HG03135 (cell line): ENCODE measurements at regions not wholly inside any gene's neighbourhood (a gene's known extent, or its start where the extent isn't known, plus 50 kb on each side); places are given as distances from the start of the nearest gene placed in this dataset.

Experiments used
- ATAC-seq: cut with Tn5 transposase; IDR thresholded peaks from one replicate; pipeline ENCODE4 v1.9.1; 2021; ENCODE audit warnings: mild to moderate bottlenecking, moderate library complexity; ENCODE audit not compliant: unreplicated experiment

DNA sequence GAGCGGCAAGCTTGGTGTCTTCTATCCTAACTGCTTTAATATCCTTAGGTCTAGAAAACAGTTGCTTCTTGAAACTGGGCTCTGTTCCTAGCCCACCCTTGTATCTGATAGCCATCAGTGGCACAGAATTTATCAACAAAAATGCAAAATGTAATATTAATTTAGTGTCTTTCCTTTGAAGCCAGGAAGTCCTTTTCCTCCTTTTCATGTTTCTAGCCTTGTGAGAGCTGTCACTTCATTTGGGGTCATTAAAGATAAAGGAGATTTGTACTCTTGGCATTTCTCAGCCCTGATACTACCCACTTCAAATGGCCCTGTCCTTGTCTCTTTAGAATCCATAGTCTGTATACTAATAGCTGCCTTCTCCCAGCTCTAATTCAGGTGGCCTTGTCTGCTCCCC is 111.0 kb downstream of the GAS1 start:
- no peak for ATAC-seq

DNA sequence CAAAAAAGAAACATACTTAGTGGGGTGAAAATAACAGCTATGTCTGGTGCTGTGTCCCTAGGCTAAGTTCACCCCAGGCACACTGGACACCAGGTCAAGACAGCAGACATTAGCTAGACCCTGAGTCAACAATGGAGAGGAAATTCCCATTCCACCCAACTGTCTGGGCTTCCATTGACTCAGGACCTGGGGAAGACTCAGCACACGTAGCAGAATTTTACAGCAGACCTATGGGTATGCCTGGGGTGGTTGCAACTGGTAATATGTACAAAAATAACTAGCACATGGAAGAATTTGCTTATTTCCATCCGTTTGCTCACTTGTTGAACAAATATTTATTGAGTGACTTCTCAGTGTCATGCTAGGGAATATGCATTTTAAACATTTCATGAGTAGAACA is 117.0 kb downstream of the GAS1 start:
- ATAC-seq: no peak

DNA sequence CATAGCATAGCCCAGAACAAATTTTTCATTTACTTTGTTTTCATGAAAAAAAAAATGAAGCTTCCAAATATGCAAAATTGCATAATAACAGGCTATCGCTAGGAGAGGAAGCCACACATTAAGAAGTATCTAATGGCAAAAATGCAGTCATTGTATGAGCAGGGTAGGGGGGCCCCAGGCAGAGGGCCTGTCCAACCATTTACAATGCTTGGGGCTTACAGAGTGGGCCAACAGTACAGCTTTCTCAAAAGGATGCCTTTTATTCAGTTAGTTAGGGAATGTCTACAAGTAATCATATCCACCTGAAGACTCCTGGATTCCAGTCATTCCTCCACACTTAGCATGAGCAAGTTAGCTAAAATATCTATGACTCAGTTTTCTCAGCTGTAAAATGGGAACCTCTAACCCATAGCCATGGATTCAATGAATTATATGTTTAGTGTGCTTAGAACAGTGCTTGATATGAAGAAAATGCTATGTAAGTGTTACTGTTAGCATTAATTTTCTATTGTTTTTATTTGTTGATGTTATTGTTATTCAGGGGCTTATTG is 117.7 kb downstream of the GAS1 start:
- ATAC-seq: no peak

DNA sequence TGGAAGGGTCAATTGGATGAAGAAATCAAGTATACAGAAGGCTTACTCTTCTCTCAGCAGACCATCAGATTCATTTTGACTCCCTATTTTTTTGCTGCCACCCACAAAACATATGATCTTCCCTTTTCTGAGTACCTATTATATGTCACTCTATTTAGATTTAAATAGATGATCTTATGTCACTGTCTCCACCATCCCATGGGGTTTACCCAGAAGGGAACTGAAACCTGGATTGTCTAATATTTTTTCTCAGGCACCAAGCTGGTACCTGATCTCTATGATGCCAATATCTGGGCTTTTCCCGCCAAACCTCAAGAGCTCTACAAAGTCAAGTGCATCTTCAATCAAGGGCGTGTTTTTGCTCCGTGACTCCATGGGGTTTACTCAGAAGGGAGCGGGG is 118.7 kb downstream of the GAS1 start:
- ATAC-seq: no peak

DNA sequence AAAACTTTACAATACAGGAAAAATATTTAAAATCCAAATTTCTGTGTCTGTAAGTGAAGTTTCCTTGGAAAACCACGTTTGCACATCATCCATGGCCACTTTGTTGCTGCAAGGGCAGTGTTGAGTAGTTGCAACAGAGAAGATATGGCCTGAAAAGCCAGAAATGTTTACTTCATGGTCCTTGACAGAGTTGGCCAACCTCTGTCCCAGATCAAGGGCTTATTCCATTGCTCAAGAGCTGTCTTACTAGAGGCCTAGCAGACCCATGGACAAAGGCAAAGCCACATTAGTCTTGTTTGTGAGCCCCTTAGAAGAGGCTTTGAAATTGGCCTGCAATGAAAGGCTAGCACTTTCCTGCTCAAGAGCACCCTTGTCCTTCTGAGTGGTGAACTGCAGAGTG is 119.4 kb downstream of the GAS1 start:
- no peak for ATAC-seq

DNA sequence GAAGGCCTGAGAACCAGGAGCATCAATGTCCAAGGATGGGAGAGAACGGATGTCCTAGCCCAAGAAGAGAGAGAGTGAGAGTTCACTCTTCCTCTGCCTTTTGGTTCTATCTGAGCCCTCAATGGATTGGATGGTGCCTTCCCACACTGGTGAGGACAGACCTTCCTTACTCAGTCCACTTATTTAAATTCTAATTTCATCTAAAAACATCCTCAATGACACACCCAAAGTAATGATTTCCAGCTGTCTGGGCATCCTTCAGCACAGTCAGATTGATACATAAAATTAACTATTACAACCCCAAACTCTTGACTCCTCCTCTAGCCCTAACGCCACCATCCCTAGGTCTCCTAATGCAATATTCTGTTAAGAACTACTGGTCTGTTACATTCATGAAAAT is 122.0 kb downstream of the GAS1 start:
- ATAC-seq: no peak

DNA sequence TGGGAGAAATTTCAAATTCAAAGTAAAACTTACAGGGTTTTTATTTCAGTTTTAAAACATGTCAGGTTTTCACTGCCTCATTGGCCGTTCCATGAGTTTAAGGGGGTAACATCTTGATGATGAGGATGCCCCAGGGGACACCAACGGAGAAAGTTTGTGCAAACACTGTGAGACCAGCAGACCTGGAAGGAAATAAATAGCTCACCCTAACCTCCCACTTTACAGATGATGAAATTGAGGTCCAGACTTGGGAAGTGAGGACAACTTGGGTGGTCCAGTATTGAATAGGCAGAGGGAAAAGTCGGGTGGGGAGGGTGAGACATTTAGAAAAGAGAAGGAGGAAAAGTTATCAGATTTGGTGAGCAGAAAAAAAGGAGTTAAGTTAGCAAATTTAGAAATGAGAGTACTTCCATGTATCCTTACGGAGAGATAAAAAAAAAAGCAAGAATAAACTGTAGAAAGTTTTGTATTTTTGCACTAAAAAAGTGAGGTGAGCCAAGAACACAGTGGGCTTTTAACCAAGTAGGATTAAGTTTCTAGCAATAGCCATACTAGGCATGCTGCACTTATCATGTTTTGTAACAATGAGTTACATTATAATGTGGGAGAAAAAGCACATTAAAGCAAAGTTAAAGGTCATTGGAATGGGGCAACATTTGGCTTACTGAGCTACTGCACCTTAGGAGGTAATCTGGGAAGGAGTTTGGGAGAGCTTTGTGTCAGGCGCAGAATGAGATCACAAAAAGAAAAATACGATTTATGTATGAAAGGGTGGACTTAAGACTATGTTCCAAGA is 125.1 kb downstream of the GAS1 start:
- no peak for ATAC-seq

DNA sequence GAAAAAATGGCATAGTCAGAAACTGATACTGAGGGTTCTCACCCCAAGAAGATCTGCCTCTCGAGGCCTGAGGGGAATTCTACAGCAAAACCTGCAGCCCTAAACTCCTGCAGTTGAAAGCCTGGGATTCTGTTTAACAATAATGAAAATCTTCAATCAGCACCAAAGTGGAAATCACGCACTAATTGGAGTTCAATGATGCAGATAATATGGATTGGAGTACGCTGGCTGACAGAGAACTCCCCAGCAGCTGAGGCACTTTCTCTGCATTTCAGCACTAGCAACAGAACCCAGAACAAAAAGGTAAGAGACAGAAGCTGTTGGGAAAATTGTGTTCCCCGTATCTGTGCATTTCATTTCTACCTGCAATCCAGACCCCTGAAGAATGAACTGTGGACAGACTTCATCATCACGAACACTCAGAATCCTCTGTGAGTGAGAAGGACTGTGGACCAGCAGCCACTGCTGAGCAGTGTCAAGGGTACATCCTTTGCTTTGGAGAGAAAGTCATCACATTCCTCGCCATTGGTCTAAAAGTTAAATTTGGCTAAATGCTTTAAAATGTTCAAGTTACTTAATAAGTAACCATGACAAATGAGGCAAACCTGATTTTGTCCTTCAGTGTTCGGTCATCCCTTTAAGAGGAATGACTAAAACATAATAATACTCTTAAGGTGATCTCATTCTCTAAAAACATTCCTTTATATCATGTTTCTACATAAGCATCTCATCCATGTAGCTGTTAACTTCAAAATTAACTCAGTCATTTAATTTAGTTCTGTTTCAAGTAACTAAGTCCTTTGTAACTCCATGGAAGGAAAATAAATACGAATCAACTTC is 126.1 kb downstream of the GAS1 start:
- ATAC-seq: no peak

DNA sequence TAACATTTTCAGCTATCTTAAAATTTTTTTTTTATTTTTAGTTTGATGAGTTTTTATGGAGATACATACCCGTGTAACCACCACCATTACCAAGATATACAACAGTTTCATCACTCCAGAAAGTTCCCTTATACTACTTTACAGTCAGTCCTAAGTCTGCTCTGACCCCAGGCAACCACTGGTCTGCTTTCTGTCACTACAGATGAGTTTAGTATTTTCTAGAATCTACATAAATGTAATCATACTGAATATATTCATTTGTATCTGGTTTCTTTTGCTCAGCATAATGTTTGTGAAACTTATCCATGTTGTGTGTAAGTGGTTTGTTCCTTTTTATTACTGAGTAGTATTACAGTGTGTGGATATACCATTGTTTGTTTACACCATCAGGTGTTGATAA is 127.8 kb downstream of the GAS1 start:
- ATAC-seq: no peak

DNA sequence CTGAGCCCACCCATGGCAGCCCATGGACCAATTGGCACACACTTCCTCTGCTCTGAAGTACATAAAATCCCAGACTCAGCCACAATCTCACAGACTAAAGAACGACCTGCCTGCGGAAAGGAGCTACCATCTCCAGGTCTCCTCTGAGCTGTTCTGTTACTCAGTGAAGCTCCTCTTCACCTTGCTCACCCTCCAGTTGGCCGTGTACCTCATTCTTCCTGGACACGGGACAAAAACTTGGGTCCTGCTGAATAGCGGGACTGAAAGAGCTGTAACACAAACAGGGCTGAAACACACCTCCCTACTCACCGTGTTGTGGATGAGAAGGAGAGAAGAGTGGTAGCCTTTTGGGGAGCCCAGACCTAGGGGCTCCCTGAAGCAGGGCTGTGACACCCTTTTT is 128.7 kb downstream of the GAS1 start:
- no peak for ATAC-seq

DNA sequence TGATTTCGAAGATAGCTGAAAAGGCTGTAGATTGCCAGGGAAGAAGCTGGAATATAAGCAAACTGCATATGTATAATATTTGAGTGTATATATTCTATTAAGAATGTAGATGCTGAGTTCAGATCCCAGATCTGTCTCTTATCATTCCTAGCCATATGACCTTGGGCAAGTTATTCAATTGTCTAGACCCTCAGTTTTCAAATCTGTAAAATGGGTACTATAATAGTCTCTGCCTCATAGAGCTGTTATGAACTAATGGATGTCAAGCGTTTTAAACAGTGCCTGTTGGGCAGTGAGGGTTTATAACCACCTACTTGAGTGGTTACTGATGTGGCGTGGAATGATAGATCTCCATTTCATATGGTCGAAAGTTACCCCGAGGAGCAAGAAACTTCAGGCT is 130.4 kb downstream of the GAS1 start:
- no peak for ATAC-seq

DNA sequence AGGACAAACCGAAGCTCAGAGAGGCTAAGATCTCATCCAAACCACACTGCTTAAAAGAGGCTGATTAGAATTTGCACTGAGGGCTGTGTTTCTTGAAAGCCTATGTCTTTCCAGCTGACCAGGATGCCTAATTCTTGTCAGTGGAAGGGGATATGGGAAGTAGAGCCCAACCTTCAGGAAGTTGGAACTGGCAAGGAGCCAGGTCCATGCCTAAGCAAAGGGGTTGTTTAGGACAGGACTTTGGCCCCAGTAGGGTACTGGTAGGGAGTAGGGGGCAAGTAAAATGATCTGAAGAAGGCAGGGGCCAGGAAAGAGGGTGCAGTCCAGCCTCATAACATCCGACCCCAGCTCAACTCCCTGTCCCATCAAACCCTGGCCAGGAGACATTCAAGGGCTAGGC is 130.9 kb downstream of the GAS1 start:
- no peak for ATAC-seq

DNA sequence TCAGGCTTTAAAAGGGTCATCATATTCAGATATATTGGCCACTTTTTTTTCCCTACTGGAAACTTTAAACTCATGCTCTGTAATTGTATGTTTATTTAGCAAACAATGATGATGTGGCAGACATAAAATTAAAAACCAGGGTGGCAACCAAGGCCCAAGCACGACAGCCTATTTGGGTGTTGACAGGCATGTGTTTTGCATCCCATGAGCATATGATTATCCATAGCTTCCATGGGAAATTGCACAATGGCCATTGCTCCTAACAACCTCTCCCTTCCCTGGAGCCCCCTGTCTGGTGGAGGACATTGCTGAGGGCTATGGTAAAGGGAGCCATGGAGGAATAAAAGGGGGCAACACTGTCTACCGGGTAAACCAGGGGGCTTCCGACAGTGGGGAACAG is 134.7 kb downstream of the GAS1 start:
- ATAC-seq: no peak

DNA sequence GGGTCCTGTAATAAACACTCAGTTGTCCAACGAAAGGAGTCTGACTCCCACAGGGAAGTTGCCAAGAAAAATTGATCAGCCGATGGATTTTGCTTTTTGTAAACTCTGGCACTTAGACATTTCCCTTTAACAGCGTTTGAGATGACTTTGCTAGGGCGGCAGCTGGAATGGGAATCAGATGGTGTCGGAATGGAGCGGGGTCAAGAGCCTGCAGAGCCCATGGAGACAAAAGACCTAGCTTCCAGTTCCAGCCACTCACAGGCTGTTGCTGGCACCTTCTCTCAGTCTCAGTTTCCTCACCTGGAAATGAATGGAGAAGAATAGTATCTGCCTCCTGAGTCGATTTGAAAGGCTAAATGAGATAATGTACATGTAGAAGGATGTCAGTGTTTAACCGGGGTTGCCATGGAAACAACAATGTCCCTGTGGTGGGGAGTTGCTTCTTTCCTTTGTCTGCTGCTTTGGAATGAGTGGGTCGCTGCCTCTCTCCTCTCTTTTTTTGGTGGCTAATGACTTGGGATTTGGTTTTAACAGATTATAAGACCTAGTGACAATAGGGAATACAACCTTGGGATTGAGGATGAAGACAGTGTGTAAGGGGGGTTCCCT is 137.4 kb downstream of the GAS1 start:
- ATAC-seq: no peak

DNA sequence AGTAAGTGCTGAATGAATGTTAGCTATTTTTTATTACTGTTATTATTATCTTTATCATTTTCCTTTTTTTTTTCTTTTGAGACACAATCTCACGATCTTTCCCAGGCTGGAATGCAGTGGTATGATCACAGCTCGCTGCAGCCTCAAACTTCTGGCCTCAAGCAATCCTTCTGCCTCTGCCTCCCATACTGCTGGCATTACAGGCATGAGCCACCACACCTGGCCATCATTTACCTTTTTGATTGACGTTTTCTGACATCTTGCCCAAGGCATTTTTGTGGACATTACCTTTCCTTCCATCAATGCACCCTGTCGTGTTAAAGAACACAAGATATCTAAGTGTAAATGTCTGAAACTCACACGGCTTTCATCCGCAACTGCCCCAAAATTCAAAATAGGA is 138.2 kb downstream of the GAS1 start:
- no peak for ATAC-seq

DNA sequence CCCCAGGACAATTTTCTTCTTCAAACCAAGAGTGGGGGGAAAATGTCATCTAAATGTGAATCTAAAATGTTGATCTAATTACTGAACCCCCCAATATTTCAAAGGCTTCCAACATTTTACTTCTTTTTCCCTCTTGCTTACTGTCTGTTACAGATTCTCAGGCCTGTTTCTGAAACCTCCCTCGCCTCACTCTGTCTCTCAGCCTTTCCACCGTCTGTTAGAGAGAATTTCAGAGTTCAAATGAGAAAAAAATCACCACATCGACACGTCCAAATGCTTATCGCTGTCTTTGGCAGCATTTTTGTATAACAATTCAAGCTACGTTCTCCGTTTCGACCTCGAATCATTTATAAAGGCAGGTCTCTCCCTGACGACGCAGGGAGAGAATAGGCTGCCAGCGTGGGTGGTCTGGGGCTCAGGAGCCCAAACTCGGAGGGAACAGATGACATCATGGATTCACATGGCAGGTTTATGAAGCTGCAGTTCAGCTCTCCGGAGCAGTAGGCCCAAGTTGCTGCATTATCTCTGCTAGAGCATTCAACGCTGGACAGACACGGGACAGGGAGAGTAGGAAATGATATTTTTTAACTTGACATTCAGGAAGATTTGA is 139.8 kb downstream of the GAS1 start:
- no peak for ATAC-seq

DNA sequence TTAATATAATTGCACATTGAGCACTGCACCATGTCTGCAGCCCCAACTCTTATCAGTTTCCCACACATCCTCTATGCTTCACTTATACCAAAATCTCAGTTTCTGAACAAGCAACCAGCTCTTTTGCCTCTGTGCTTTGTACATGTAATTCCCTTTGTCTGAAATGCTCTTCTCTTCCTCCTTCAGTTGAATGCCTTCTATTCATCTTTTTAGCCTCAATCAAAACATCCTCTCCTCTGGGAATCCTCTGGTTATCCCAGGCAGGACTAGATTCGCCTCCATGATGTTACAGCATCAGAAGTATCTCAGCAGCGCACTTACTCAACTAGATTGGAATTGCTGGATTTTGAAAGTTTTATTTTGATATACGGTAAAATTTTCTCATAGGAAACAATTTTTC is 143.3 kb downstream of the GAS1 start:
- no peak for ATAC-seq

DNA sequence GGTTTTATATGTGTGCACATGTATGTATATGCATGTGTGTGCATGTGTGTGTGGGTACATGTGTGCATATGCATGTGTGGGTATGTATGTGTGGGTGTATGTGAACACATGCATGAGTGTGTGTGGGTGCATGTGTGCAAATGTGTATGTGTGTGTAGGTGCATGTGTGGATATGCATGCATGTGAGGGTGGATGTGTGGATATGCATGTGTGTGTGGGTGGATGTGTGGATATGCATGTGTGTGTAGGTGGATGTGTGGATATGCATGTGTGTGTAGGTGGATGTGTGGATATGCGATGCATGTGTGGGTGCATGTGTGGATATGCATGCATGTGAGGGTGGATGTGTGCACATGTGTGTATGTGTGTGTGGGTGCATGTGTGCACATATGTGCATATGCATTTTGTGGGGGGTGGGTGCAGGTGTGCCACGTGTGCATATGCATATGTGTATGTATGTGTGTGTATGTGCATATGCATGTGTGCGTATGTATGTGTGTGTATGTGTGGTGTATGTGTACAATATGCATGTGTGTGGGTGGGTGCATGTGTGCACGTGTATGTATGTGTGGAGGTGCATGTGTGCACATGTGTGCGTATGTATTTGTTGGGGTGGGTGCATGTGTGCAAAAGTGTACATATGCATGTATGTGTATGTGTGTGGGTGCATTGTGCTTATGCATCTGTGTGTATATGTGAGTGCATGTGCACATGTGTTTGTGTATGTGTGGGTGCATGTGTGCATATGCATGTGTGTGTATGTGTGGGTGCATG is 144.2 kb downstream of the GAS1 start:
- no peak for ATAC-seq

DNA sequence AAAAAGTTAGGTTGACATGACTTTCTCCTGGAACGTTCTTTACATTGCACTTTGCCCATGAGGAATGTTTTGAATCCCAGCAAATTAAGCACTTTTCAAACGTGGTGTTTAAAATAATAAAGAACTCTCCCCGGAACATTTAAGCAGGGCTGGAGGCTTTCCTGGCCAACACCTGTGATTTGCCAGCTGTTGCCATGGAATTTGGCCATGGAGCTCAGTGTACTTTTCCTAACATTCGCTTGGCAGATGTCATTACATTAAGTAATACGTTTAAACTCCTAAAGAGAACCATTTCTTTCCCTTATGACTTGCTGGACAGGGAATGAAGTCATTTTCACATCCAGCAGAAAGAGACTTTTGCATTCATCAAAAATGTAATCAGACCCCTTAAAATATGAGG is 146.1 kb downstream of the GAS1 start:
- ATAC-seq: no peak

DNA sequence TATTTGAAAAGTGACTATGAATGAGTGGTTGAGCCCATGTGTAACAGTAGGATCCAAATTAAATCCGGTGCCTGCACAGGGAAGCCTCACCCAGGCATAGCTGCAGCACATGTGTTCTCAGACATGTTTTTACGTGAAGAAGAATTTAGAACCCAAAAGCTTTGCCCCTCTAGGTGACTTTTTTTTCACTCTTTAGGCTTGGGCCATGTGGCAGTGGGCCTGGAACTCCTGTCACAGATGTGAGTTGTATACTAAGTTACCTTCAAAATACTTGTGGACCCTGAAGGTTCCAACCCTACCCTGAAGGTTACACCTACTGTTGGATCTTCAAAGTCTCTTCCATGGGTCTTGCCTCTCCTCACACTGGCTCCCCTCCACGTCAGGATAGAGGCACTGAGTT is 146.6 kb downstream of the GAS1 start:
- no peak for ATAC-seq

DNA sequence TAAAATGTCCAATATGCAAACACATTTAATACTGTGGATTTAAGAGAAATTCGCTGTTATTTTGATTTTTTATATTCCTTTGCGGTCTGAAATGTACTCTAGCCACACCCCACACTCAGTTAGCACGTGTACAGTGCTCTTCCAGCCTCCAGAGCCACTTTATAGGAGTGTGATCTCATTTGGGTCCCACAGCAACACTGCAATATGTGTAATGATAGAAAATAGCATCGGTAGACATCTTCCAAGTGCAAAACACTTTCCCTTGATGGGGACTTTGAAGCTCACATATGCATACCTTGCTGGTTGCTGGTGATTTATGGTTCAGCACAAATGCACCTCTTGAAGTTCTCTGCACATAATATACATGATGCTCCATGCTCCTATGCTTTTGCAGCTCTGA is 148.3 kb downstream of the GAS1 start:
- ATAC-seq: no peak
